ENCODE measurements at regions not wholly inside any gene's neighbourhood (a gene's known extent, or its start where the extent isn't known, plus 50 kb on each side); places are given as distances from the start of the nearest gene placed in this dataset.
A peak's percentile ranks its signal among the peaks of the same experiment; 100 is the strongest.

DNA sequence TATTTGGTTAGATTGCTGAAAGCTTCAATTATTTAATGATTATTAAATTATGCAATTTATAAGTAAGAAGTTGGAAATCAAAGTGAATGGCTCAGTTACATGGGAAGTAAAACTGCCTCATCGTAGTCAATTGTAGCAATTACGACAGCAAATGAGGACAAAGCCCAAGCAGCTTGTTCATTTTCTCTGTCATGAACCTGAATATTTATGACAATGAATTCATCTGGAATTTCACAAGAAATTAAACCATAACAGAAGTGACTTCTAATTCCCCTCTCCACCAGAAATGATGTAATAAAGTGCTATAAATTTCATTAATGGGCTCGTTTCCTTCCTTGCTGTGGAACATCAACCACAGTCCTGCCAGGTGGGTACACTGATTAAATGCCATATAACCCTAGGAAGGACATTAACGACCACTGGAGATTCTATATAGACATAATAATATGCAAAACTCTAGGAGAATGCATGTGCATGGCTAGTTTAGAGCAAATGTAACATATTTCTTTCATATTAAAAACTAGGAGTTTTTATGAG, 273.8 kb upstream of the DCBLD2 start:
- H3K27me3 ChIP-seq (ENCODE audit: control insufficient read depth, insufficient read depth, low read length), result no peaks in the 10 kb centered on the region
- TF ChIP-seq, protein P1, sequence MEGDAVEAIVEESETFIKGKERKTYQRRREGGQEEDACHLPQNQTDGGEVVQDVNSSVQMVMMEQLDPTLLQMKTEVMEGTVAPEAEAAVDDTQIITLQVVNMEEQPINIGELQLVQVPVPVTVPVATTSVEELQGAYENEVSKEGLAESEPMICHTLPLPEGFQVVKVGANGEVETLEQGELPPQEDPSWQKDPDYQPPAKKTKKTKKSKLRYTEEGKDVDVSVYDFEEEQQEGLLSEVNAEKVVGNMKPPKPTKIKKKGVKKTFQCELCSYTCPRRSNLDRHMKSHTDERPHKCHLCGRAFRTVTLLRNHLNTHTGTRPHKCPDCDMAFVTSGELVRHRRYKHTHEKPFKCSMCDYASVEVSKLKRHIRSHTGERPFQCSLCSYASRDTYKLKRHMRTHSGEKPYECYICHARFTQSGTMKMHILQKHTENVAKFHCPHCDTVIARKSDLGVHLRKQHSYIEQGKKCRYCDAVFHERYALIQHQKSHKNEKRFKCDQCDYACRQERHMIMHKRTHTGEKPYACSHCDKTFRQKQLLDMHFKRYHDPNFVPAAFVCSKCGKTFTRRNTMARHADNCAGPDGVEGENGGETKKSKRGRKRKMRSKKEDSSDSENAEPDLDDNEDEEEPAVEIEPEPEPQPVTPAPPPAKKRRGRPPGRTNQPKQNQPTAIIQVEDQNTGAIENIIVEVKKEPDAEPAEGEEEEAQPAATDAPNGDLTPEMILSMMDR (IDR thresholded peaks at IDR 0.05; ENCODE audit: insufficient read depth, low read length, poor library complexity, severe bottlenecking), result no peak
- no peaks in the 10 kb centered on the region for H3K36me3 ChIP-seq (ENCODE audit: control insufficient read depth, insufficient read depth, low read length)
- no peak overlapping the region for H3K4me3 ChIP-seq (ENCODE audit: low read depth, low read length)
- no peak for DNase-seq (ENCODE audit: low read depth)

DNA sequence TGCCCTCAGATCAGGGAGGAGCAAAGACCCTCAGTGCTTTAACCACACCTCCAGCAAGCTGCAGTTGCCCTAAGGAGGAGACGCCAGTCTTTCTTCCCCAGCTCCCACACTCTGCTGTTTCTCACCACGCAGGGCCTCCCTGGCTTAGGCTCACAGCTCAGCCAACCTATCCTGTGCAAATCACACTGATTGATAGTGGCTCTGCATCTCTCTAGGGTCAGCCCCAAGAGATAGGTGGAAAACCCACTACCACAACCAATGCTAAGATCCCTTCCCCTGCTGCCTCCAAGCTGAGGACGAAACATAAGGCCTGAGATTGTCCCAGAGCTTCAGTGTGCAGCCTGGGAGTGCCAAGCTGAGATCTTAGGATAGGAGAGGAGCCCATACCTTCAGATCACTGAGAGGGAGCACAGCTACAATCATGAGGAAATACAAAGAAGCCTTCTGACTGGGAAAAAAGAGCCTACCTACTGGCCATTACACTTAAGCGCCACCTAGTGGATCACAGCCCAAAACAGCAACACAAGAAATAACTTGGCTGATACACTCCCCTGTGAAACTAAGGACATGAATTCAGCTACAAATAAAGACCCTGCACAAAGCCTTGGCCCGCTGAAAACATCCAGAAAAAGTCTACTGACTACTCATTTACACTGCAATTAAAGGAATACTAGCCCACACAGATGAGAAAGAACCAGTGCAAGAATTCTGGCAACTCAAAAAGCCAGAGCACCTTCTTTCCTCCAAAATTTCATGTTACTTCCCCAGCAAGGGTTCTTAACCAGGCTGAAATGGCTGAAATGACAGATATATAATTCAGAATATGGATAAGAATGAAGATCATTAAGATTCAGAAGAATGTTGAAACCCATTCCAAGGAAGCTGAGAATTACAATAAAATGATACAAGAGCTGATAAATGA, 271.5 kb upstream of the DCBLD2 start:
- no peak overlapping the region for H3K4me3 ChIP-seq (ENCODE audit: low read depth, low read length)
- no peaks in the 10 kb centered on the region for H3K27me3 ChIP-seq (ENCODE audit: control insufficient read depth, insufficient read depth, low read length)
- H3K36me3 ChIP-seq (ENCODE audit: control insufficient read depth, insufficient read depth, low read length), result no peaks in the 10 kb centered on the region
- peak; percentile 42 for DNase-seq (ENCODE audit: low read depth)
- TF ChIP-seq, protein P1 (IDR thresholded peaks at IDR 0.05; ENCODE audit: insufficient read depth, low read length, poor library complexity, severe bottlenecking), result peak; percentile 87

DNA sequence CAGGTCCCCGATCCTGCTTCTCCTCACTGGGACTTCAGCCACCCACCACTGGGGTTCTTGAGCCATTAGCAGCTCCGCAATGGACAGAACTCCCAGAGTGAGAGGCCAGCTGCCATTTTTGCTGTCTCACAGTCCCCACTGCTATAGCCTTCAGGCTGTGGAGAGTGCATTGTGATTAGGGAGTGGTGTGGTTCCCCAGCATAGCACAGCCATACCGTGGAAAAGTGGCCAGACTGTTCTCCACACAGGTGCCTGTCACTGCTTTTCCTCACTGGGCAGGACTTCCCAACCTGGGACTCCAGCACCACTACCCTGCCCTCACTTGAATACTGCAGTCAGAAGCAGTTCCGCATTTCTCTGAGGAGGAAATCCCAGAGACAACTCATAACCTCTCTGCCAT, 270.3 kb upstream of the DCBLD2 start:
- TF ChIP-seq, protein P1 (IDR thresholded peaks at IDR 0.05; ENCODE audit: insufficient read depth, low read length, poor library complexity, severe bottlenecking), result no peak
- Histone ChIP-seq H3K27me3 (ENCODE audit: control insufficient read depth, insufficient read depth, low read length) (no peaks in the 10 kb centered on the region), H3K4me3 (ENCODE audit: low read depth, low read length) (no peak overlapping the region), H3K36me3 (ENCODE audit: control insufficient read depth, insufficient read depth, low read length) (no peaks in the 10 kb centered on the region)
- DNase-seq (ENCODE audit: low read depth), result no peak

DNA sequence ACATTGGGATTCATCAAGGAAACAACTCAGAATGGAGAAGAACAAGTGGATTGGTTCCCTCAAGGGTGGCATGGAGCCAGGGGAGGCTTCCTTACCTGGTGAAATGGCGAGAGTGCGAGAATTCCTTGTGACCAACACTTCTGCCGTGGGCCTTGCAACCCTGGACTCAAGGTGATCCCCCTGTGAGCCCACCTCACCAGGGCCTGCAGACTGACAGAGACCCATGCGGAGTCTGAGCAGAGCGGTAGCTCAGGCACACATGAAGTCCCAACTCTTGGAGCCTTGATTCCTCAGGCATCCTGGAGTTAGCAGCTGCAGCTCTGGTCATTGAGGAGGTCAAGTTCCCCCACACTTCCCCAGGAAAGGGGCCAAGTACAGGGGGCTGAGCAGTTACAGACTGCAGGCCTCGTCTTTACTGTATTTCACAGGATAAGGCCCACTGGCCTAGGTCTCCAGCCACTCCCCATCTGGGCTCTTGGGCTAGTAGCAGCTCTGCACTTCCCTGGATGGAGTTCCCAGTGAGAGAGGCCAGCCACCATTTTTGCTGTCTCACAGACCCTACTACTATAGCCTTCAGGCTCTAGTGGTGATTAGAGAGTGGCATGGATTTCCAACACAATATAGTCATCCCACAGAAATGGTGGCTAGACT, 269.5 kb upstream of the DCBLD2 start:
- H3K4me3 ChIP-seq (ENCODE audit: low read depth, low read length), result no peak overlapping the region
- no peaks in the 10 kb centered on the region for H3K36me3 ChIP-seq (ENCODE audit: control insufficient read depth, insufficient read depth, low read length)
- TF ChIP-seq, protein P1 (IDR thresholded peaks at IDR 0.05; ENCODE audit: insufficient read depth, low read length, poor library complexity, severe bottlenecking), result no peak
- no peak for DNase-seq (ENCODE audit: low read depth)
- no peaks in the 10 kb centered on the region for H3K27me3 ChIP-seq (ENCODE audit: control insufficient read depth, insufficient read depth, low read length)

DNA sequence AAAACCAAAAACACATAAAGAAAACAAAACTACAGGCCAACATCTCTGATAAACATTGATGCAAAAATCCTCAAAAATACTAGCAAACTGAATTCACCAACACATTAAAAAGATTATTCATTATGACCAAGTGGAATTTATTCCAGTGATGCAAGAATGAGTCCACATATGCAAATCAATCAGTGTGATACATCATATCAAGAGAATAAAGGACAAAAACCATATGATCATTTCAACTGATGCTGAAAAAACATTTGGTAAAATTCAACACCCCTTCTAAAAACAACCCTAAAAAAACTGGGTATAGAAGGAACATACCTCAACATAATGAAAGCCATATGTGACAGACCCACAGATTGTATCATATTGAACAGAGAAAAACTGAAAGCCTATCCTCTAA, 265.6 kb upstream of the DCBLD2 start:
- DNase-seq (ENCODE audit: low read depth), result no peak

More for the DNA sequence above, 265.6 kb upstream of the DCBLD2 start:
- TF ChIP-seq, protein P1 (IDR thresholded peaks at IDR 0.05; ENCODE audit: insufficient read depth, low read length, poor library complexity, severe bottlenecking), result no peak
- H3K36me3 ChIP-seq (ENCODE audit: control insufficient read depth, insufficient read depth, low read length), result no peaks in the 10 kb centered on the region
- H3K27me3 ChIP-seq (ENCODE audit: control insufficient read depth, insufficient read depth, low read length), result no peaks in the 10 kb centered on the region
- no peak overlapping the region for H3K4me3 ChIP-seq (ENCODE audit: low read depth, low read length)

Measured in kidney epithelial cell (primary cell).